ENCODE measurements at regions not wholly inside any gene's neighbourhood (a gene's known extent, or its start where the extent isn't known, plus 50 kb on each side); places are given as distances from the start of the nearest gene placed in this dataset.
A peak's percentile ranks its signal among the peaks of the same experiment; 100 is the strongest.

DNA sequence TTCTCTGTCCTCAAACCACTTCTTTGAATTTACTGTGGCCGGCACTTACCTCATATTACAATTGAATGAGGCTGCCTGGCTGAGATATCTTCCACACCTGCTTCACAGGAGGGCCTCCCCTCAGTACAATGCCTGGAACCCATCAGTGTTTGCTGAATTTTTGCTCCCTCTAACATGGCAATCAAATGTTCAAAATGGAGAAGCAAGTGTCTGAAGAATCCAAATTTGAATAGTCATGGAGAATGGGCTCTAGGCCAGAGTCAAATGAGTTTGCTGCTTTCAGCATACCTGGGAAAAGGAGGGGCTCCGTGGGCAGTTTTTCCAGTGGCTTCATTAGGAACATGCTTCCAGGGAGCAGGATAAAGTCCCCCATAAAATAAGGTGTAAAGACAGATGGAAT is 564.8 kb downstream of the UTRN start:
- TF ChIP-seq, protein P1, sequence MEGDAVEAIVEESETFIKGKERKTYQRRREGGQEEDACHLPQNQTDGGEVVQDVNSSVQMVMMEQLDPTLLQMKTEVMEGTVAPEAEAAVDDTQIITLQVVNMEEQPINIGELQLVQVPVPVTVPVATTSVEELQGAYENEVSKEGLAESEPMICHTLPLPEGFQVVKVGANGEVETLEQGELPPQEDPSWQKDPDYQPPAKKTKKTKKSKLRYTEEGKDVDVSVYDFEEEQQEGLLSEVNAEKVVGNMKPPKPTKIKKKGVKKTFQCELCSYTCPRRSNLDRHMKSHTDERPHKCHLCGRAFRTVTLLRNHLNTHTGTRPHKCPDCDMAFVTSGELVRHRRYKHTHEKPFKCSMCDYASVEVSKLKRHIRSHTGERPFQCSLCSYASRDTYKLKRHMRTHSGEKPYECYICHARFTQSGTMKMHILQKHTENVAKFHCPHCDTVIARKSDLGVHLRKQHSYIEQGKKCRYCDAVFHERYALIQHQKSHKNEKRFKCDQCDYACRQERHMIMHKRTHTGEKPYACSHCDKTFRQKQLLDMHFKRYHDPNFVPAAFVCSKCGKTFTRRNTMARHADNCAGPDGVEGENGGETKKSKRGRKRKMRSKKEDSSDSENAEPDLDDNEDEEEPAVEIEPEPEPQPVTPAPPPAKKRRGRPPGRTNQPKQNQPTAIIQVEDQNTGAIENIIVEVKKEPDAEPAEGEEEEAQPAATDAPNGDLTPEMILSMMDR (IDR thresholded peaks at IDR 0.05) = no peak
- Mint-ChIP-seq H3K36me3 (ENCODE audit: low read depth) (peaks cover 79% of the 10 kb centered on the region), H3K4me3 (no peak overlapping the region), H3K4me1 (ENCODE audit: low read depth) (no peaks in the 10 kb centered on the region), H3K27ac (peak overlapping the region; percentile 8), H3K27me3 (no peaks in the 10 kb centered on the region), H3K9me3 (no peaks in the 10 kb centered on the region)
- intact Hi-C loops (cut with DNase I, micrococcal nuclease) = no loop called here
- no peak for ATAC-seq (ENCODE audit: poor library complexity)
- no peak for DNase-seq
- Histone ChIP-seq H3K4me3 (ENCODE audit: low read length) (no peak overlapping the region), H3K36me3 (ENCODE audit: insufficient read depth, low read length) (peaks cover 60% of the 10 kb centered on the region), H3K4me1 (ENCODE audit: insufficient read depth, low read length) (no peaks in the 10 kb centered on the region), H3K27me3 (ENCODE audit: control insufficient read depth in 1 of 2, insufficient read depth in 2 of 2, low read length in 2 of 2) (no peaks in the 10 kb centered on the region), H3K9me3 (ENCODE audit: control insufficient read depth in 1 of 2, insufficient read depth in 1 of 2, low read length in 2 of 2) (no peaks in the 10 kb centered on the region), H3K27ac (ENCODE audit: low read depth in 1 of 2, low read length in 2 of 2) (no peak overlapping the region)
- POLR2A ChIA-PET = no interaction called here
- CTCF ChIA-PET = no interaction called here

DNA sequence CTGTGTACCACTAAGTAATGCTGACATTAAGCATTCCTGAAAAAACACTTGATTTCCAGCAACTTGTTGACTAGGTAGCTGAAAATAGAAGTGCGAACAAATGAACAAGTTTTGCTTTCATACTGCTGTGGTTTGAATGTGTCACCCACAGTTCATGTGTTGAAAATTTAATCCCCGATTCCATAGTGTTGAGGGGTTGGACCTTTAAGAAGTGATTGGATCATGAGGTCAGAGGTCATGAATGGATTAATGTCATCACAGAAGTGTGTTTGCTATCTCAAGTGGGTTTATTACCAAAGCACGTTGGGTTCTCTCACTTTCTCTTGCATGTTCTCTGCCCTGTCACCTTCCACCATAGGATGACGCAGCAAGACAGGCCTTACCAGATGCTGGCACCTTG is 568.5 kb downstream of the UTRN start:
- Mint-ChIP-seq H3K4me3 (no peak overlapping the region), H3K27me3 (no peaks in the 10 kb centered on the region), H3K36me3 (ENCODE audit: low read depth) (peaks cover 43% of the 10 kb centered on the region), H3K4me1 (ENCODE audit: low read depth) (no peaks in the 10 kb centered on the region), H3K9me3 (no peaks in the 10 kb centered on the region), H3K27ac (no peak overlapping the region)
- DNase-seq = no peak
- H3K9me3 ChIP-seq (ENCODE audit: control insufficient read depth in 1 of 2, insufficient read depth in 1 of 2, low read length in 2 of 2) = no peaks in the 10 kb centered on the region
- H3K27ac ChIP-seq (ENCODE audit: low read depth in 1 of 2, low read length in 2 of 2) = no peak overlapping the region
- CTCF ChIA-PET = no interaction called here
- H3K27me3 ChIP-seq (ENCODE audit: control insufficient read depth in 1 of 2, insufficient read depth in 2 of 2, low read length in 2 of 2) = no peaks in the 10 kb centered on the region
- intact Hi-C loops (cut with DNase I, micrococcal nuclease) = no loop called here
- POLR2A ChIA-PET = no interaction called here
- no peaks in the 10 kb centered on the region for H3K4me1 ChIP-seq (ENCODE audit: insufficient read depth, low read length)
- ATAC-seq (ENCODE audit: poor library complexity) = no peak
- no peak overlapping the region for H3K4me3 ChIP-seq (ENCODE audit: low read length)
- peaks cover 35% of the 10 kb centered on the region for H3K36me3 ChIP-seq (ENCODE audit: insufficient read depth, low read length)
- TF ChIP-seq, protein P1 (IDR thresholded peaks at IDR 0.05) = no peak

DNA sequence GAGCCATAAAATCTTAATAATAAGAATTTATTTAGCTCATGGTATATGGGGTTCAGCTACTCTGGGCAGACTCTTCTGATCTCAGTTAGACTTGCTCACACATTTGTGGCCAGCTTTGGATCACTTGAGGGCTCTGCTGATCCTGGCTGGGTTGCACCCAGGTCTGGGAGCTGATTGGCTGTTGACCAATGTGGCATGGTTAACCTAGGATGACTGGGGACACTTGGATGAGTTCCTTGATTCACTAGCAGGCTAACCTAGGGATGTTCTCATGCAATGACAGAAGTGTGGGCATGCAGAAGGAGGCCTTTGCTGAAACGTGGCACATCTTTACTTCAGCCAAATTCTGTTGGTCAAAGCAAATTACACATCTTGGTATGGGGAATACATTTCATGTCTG is 569.5 kb downstream of the UTRN start:
- CTCF ChIA-PET = no interaction called here
- POLR2A ChIA-PET = no interaction called here
- intact Hi-C loops (cut with DNase I, micrococcal nuclease) = no loop called here
- peaks cover 26% of the 10 kb centered on the region for H3K36me3 ChIP-seq (ENCODE audit: insufficient read depth, low read length)
- H3K27ac ChIP-seq (ENCODE audit: low read depth in 1 of 2, low read length in 2 of 2) = no peak overlapping the region
- H3K9me3 ChIP-seq (ENCODE audit: control insufficient read depth in 1 of 2, insufficient read depth in 1 of 2, low read length in 2 of 2) = no peaks in the 10 kb centered on the region
- peaks cover 32% of the 10 kb centered on the region for H3K36me3 Mint-ChIP-seq (ENCODE audit: low read depth)
- H3K27me3 Mint-ChIP-seq = no peaks in the 10 kb centered on the region
- H3K4me3 ChIP-seq (ENCODE audit: low read length) = no peak overlapping the region
- H3K4me1 ChIP-seq (ENCODE audit: insufficient read depth, low read length) = no peaks in the 10 kb centered on the region
- no peak overlapping the region for H3K4me3 Mint-ChIP-seq
- no peaks in the 10 kb centered on the region for H3K4me1 Mint-ChIP-seq (ENCODE audit: low read depth)
- H3K9me3 Mint-ChIP-seq = no peaks in the 10 kb centered on the region
- ATAC-seq (ENCODE audit: poor library complexity) = no peak
- TF ChIP-seq, protein P1 (IDR thresholded peaks at IDR 0.05) = no peak
- DNase-seq = no peak
- no peaks in the 10 kb centered on the region for H3K27me3 ChIP-seq (ENCODE audit: control insufficient read depth in 1 of 2, insufficient read depth in 2 of 2, low read length in 2 of 2)
- H3K27ac Mint-ChIP-seq = no peak overlapping the region

Data from CD4-positive, alpha-beta T cell (primary cell).